GM12878 (cell line): ENCODE measurements at regions not wholly inside any gene's neighbourhood (a gene's known extent, or its start where the extent isn't known, plus 50 kb on each side); places are given as distances from the start of the nearest gene placed in this dataset.

Experiments
- BCL11A ChIP-seq: IDR thresholded peaks from 2 replicates; pipeline ENCODE4 v1.6.1; 2011; ENCODE audit warnings: low read depth, low read length
- CHD4 ChIP-seq: fragments of 200-600 bp; sonication (generic); IDR thresholded peaks from 2 replicates; pipeline ENCODE4 v1.6.1; 2016; ENCODE audit warnings: mild to moderate bottlenecking
- JUNB ChIP-seq: IDR thresholded peaks from 2 replicates; pipeline ENCODE4 v1.6.1; 2016; ENCODE audit warnings: antibody characterized with exemption, mild to moderate bottlenecking
- RAD21 ChIP-seq: IDR thresholded peaks from 2 replicates; pipeline ENCODE4 v1.6.1; 2011; ENCODE audit warnings: mild to moderate bottlenecking, low read depth, low read length, moderate library complexity; ENCODE audit not compliant: insufficient read depth
- SMAD1 ChIP-seq: fragments of 450-650 bp; IDR thresholded peaks from 2 replicates; pipeline ENCODE4 v1.6.1; 2018; ENCODE audit warnings: mild to moderate bottlenecking, low read depth; ENCODE audit not compliant: partially characterized antibody
- SPI1 ChIP-seq: IDR thresholded peaks from 2 replicates; pipeline ENCODE4 v1.6.1; 2011; ENCODE audit warnings: low read depth, mild to moderate bottlenecking, low read length, moderate library complexity, borderline replicate concordance; ENCODE audit not compliant: insufficient read depth
- TAF1 ChIP-seq: IDR thresholded peaks from 2 replicates; pipeline ENCODE4 v1.6.1; 2011; ENCODE audit warnings: mild to moderate bottlenecking, low read depth, low read length, borderline replicate concordance
- TF ChIP-seq, protein P1 (sequence below): IDR thresholded peaks from 2 replicates; pipeline ENCODE4 v1.6.1; 2011; ENCODE audit warnings: low read depth, mild to moderate bottlenecking, low read length, moderate library complexity, borderline replicate concordance; ENCODE audit errors: extremely low read depth
- TF ChIP-seq, protein P2 (sequence below): IDR thresholded peaks from 2 replicates; pipeline ENCODE4 v1.6.1; 2012; ENCODE audit warnings: improper control_type of control experiment, low read depth, low read length; ENCODE audit not compliant: insufficient replicate concordance
- TF ChIP-seq, protein P3 (sequence below): fragments of 450-650 bp; formaldehyde crosslinking; IDR thresholded peaks from 2 replicates; pipeline ENCODE4 v1.5.0; 2022; ENCODE audit warnings: mild to moderate bottlenecking, missing genetic modification characterization

DNA sequence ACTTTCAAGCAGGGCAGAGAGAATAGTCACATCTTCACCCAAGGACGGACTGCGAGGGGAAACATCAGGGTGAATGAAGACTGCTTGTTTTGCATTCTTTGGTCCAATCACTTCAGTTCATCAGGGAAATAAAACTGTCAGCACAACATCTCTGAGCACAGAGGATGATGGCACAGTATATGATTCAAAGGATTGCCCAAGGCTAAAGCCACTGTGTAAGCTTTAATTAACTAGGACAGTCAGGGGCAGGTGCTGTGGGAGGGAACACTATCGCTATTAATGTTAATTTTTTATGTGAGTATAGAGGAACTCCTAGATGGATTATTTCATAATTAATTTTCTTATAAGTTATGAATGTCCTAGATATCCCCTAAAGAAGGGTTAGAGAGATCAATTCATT lies 112.1 kb downstream of the BASP1 start (continued):
- TF ChIP-seq, protein P1, sequence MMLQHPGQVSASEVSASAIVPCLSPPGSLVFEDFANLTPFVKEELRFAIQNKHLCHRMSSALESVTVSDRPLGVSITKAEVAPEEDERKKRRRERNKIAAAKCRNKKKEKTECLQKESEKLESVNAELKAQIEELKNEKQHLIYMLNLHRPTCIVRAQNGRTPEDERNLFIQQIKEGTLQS = no peak
- no peak for TF ChIP-seq SPI1
- no peak for TF ChIP-seq SMAD1
- no peak for TF ChIP-seq BCL11A
- no peak for TF ChIP-seq TAF1
- TF ChIP-seq, protein P2, sequence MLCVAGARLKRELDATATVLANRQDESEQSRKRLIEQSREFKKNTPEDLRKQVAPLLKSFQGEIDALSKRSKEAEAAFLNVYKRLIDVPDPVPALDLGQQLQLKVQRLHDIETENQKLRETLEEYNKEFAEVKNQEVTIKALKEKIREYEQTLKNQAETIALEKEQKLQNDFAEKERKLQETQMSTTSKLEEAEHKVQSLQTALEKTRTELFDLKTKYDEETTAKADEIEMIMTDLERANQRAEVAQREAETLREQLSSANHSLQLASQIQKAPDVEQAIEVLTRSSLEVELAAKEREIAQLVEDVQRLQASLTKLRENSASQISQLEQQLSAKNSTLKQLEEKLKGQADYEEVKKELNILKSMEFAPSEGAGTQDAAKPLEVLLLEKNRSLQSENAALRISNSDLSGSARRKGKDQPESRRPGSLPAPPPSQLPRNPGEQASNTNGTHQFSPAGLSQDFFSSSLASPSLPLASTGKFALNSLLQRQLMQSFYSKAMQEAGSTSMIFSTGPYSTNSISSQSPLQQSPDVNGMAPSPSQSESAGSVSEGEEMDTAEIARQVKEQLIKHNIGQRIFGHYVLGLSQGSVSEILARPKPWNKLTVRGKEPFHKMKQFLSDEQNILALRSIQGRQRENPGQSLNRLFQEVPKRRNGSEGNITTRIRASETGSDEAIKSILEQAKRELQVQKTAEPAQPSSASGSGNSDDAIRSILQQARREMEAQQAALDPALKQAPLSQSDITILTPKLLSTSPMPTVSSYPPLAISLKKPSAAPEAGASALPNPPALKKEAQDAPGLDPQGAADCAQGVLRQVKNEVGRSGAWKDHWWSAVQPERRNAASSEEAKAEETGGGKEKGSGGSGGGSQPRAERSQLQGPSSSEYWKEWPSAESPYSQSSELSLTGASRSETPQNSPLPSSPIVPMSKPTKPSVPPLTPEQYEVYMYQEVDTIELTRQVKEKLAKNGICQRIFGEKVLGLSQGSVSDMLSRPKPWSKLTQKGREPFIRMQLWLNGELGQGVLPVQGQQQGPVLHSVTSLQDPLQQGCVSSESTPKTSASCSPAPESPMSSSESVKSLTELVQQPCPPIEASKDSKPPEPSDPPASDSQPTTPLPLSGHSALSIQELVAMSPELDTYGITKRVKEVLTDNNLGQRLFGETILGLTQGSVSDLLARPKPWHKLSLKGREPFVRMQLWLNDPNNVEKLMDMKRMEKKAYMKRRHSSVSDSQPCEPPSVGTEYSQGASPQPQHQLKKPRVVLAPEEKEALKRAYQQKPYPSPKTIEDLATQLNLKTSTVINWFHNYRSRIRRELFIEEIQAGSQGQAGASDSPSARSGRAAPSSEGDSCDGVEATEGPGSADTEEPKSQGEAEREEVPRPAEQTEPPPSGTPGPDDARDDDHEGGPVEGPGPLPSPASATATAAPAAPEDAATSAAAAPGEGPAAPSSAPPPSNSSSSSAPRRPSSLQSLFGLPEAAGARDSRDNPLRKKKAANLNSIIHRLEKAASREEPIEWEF = no peak
- TF ChIP-seq, protein P3, sequence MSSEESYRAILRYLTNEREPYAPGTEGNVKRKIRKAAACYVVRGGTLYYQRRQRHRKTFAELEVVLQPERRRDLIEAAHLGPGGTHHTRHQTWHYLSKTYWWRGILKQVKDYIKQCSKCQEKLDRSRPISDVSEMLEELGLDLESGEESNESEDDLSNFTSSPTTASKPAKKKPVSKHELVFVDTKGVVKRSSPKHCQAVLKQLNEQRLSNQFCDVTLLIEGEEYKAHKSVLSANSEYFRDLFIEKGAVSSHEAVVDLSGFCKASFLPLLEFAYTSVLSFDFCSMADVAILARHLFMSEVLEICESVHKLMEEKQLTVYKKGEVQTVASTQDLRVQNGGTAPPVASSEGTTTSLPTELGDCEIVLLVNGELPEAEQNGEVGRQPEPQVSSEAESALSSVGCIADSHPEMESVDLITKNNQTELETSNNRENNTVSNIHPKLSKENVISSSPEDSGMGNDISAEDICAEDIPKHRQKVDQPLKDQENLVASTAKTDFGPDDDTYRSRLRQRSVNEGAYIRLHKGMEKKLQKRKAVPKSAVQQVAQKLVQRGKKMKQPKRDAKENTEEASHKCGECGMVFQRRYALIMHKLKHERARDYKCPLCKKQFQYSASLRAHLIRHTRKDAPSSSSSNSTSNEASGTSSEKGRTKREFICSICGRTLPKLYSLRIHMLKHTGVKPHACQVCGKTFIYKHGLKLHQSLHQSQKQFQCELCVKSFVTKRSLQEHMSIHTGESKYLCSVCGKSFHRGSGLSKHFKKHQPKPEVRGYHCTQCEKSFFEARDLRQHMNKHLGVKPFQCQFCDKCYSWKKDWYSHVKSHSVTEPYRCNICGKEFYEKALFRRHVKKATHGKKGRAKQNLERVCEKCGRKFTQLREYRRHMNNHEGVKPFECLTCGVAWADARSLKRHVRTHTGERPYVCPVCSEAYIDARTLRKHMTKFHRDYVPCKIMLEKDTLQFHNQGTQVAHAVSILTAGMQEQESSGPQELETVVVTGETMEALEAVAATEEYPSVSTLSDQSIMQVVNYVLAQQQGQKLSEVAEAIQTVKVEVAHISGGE (CRISPR knock-in tag) = no peak
- no peak for TF ChIP-seq CHD4
- TF ChIP-seq JUNB = no peak
- no peak for TF ChIP-seq RAD21
